Stimulated activated CD8-positive, alpha-beta memory T cell treated with anti-CD3 and anti-CD28 coated beads, Interleukin-12 subunit alpha, Interleukin-12 subunit beta, amount 100 ng/mL, for 24 hours (primary cell): ENCODE measurements at regions not wholly inside any gene's neighbourhood (a gene's known extent, or its start where the extent isn't known, plus 50 kb on each side); places are given as distances from the start of the nearest gene placed in this dataset.
"Not testable (repeated sequence)": the region's sequence is repeated elsewhere in the genome, so short reads cannot be mapped to it uniquely, and the experiment has no call there.

Experiments used
- DNase-seq: peaks from one replicate; pipeline ENCODE4 v3.0.0-alpha.2; 2020; ENCODE audit errors: extremely low read depth

DNA sequence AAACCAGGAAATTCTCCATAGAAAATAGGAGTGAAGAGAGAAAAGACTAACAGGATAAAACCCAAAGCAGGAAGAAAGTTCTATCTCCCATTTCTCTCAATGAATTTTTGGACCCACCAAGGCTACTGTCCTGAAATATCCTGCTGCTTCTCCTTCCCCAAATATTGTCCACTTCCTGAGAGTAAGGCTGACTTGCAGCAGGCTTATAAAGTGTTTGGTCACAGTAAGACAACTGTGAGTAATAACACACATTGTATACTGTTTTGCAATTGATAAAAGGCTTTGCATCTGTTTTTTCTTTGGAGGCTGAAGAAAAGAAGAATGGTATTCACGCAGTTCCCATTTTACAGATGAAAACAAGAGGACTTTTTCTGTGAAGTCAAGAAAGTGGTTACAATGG lies 52.8 kb downstream of the FOXD4L6 start:
- not testable (repeated sequence) for DNase-seq

DNA sequence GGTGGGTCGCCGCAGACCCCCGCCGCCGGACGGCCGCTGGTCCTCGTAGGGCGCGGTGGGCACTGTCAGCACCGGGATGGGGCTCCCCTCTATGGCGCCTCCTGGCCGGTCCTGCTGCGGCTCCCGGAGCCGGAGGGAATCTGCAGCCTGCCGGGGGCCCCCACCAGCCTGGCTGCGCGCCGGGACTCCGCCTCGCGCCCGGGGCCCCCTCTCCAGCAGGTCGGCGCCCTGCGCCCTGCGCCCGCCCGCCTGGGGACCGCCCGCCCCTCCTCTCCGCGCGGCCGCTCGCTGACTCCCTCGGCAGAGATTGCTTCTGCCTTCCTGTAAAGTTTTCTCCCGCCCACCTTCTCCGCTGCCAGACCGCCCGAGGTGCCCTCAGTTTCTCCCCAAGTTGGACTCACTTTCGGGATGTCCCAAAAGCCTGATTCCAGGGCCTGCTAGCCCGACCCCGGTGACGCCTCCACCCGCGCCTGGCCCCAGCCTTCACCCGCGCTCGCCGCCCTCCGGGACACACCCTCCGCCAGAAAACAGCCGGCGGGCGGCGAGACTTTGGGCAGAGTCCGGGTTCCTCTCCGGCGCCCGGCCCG lies 54.0 kb downstream of the FOXD4L6 start:
- DNase-seq: not testable (repeated sequence)

DNA sequence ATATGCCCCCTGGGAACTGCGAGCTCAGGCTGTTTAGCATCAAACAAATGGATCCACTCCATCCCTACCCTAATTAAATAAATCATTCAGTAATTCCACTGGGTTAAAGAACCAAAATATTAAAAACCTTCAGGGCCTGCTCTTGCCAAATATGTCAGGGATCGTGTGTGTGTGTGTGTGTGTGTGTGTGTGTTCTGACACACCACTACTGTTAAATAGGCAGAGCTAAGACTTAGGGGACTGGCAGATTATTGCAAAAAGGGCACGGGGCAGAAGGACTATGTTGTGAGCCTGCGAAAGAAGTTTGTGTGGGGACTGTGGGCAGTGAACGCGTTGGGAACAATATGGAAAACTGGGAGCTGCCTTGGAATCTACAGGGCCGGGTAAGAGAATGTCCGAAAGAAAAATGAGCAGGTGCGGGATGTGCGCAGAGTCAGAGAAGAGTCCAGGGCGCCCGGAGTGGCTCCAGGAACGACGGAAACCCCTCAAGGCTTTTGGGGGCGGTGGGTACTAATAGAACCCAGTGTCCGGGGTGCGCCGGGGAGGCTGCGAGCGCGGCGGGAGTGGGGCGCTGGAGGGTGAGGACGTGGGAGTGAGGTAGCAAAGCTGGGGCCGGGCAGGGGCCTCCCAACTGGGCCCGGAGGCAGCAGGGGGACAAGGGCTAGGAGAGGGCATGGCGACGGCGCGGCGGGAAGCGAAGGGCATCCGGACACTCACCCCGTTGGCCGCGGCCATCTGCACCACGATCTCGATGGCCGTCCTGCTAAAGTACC lies 54.8 kb downstream of the FOXD4L6 start:
- not testable (repeated sequence) for DNase-seq

DNA sequence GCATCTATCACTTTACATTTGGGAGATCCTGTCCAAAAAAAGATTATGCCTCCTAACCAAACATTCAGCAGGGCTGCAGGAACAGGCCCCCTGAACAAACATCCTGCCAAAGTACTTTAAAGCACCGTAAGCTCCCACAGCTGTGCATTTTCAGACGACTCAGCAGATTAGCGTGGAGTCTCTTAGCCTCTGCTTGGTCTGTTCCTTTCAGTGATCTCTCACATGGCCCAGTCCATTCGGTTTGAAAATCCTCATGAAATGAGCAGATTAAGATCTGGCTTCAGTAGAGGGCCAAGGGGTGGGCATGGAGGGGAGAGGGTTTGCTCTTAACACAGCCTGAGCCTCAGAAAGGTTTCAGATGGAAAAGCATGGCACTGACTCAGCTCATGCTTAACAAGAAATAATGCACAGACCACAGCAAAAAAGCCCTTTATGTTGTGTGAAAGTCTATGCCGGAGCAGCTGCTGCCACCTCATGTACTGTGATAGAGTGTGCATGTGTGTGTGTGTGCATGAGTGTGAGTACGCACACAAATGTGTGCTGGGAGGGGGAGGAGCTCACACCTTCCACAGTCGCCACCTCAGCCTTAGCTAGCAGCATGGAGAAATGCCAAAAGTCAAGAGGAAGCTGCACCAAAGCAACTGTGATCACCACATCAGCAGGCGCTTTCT lies 64.2 kb downstream of the FOXD4L6 start:
- DNase-seq: peak; percentile 1

DNA sequence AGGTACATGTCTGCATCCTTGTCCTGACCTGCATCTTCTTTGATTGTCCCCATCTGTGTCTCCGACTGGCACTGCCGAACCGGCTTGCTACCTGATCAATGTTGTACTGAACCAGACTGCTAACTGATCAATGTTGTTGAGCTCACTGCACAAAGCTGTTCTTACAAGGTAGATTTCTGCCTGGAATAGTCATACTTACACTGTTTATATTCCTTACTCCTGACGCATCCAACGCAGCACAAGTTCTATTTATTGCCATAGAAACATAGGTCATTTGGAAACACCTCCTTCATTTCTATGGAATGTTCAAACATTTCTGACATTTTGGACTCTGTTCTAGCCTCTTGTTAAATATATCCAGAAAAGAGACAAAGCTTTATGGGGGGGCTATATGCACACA lies 65.2 kb downstream of the FOXD4L6 start:
- not testable (repeated sequence) for DNase-seq

DNA sequence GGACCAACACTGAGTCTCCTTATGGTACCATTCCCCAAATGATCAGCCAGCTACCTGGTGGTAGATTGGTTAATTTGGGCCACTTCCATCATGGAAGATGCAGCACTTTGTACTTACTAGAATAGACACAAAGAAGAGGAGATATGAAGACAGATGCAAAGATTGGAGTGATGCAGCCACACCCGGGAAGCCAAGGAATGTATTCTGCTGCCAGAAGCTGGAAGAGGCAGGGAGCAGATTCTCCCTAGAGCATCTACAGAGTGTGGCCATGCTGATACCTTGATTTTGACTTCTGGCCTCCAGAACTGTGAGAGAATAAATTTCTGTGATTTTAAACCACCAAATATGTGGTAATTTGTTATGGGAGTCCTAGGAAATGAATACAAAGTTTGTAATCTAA lies 68.9 kb downstream of the FOXD4L6 start:
- not testable (repeated sequence) for DNase-seq

DNA sequence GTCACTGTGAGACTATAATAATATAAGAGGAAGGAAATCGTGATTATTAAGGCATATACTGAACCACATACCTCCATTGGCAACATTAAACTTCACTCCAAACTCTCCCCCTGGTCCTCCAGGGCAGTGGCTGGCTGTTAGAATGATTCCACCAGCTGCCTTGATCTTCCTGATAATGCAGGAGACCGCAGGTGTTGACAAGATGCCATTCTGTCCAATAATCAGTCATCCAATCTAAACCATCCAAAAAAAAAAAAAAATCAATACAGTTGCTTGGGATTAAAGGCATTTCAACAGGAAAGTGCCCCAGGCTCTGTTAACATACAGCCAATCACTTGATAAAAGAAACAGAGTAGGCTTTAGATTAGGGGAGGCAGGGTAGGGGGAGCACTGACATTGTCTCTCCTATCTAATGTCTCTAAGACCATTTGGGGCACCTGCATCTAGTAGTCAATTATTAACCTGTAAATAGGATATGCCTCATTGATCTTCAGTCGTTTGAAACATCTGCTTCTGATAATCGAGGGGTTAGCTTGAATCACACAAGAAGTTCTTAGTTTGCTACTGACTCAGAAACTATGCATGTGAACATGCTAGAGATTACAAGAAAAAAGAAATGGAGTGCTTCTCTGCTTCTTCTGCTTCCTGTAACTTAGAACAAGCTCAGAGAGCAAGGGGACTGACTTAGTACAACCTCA lies 74.7 kb downstream of the FOXD4L6 start:
- not testable (repeated sequence) for DNase-seq

DNA sequence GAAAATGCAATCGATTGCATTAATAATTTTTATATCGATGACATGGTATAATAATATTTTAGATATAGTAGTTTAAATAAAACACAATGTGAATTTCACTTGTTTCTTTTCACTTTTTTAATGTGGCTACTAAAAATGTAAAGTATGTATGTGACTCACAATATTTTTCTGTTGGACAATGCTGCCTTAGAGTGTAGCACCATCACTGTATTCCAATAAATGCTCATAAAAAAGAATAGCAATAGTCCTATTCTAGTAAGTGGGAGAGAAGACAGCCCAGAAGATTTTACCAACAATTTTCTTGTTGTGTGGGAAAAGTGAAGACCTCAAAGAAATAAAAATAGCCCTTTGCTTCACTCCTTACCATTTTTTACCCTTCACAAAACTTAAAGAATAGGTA lies 79.8 kb downstream of the FOXD4L6 start:
- DNase-seq: not testable (repeated sequence)

DNA sequence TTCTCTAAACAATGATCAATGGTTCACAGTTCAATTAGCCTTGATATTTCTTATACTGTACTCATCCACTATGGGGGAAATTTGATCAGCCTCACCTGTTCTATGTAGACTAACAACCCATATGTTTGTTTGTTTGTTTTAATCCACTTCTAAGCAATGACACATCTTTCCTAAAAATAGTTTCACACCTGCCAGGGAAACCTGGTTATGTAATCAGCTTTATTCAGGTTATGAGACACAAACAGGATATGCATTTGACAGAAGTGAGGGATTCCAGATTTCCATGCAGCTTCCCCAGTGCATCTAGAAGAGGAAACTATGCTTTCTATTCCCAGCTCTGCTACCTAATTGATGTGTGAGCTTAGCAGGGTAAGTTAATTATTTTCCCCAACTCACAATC lies 80.7 kb downstream of the FOXD4L6 start:
- DNase-seq: not testable (repeated sequence)

DNA sequence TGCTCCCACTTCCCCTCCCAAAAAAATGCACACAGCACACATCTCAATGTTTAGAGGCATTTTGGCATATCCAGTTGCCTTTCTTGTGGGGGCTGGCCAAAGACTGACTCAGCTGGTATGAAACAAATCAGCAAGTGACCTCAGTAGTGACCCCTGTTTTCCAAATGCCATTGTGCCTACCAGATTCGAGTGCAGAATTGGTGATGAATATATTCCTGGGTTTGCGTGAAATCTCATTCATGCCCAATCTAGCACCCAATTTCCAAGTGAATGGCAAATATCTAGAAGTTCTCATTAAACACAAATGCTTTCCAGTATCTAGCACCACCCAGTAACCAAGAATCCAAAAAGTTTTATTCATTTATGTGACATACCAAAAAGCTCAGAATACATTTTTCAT lies 83.6 kb downstream of the FOXD4L6 start:
- not testable (repeated sequence) for DNase-seq

DNA sequence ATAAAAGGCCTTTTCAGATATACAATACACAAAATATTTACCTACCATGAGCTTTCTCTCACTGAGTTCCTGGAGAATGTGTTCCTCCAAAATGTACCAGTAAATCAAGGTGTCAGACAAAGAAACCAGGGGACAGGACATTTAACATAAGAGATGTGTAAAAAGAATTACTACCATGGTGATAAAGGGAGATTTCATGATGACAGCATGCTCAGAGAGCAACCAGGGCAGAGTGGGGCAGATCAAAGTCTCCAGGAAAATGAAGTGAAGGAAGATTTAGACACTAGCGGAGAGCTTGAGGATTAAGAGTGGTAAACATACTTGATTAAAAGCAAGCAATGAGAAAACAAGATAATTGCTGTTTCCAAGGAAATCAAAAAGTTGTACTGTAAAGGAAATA lies 85.0 kb downstream of the FOXD4L6 start:
- not testable (repeated sequence) for DNase-seq

DNA sequence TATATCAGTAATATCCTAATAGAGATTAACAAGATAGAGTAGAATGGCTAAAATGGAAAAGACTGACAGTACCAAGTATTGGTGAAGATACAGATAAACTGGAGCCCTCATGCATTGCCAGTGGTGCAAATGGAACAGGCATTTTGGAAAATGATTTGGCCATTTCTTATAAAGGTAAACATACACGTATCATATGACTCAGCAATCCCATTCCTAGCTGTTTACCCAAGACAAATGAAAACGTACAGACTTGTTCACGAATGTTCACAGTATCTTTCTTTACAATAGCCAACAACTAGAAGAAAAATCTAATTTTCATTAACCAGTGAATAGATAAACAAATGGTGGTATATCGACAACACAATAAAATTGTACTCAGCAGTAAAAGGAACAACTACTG lies 86.4 kb downstream of the FOXD4L6 start:
- DNase-seq: not testable (repeated sequence)

DNA sequence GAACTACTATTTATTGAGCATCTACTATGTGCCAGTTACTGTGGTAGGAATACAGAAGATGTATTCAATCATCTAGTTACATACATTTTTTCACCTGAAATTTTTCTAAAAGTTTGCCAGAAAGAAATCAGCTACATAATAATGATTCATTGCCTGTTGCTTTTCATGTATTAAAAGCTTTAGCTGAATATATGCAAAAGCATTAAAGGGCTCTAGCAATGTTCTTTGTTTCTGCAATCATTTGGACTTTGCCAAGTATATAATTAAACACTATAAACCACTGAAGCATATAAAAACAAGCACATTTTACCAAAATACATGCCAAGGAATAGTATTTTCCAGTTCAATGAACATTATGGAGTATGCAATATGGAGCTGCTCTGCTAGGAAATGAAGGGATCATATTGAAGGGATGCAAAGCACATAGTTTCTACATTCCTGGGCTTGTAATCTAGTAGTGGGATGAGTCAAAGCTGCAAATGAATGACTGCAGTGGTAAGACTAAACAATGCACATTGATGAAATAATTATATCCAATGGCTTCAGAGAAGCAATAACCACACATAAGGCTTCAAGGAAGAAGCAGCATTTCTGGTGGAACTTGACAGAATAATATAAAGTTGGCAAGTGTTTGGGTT lies 87.7 kb downstream of the FOXD4L6 start:
- not testable (repeated sequence) for DNase-seq

DNA sequence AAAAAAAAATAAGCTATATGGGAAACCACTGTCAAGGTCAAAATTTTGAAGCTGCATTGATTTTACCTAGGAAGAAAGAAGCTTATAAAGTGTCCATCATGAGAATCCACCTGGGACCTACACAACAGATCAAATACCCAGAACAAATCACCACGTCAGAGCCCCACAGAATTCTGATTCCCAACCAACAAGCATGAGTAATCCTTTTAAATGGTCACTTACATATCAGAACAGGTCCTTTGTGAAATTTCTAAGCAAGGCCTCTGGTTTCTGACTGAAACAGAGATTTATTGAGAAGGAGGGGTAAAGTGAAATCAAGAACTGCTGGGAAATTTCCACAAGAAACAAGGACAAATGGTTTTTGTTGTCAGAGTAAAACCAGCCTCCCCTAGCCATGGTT lies 93.2 kb downstream of the FOXD4L6 start:
- DNase-seq: not testable (repeated sequence)

DNA sequence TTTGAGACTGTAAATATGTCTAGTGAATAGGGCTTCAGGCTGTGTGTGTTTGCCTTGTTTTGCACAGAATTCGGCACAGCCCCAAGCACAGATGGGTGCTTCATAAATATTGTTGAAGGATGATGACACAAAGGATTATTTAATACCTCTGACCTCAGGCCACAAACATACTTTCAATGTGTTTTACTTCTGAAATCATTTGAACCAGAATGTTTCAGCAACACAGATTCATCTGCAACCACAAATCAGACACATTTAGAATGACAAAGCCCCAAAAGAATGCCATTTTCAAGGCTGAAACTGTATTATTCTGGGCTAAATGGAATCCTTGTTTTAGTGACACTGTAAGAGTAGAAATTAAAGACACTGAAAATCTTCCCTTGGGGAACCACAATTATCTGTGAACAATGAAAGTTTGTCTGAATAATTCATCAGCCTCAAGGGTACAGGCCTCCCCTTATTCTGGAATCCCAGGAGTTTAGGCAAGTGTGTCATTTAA lies 93.7 kb downstream of the FOXD4L6 start:
- DNase-seq: not testable (repeated sequence)

DNA sequence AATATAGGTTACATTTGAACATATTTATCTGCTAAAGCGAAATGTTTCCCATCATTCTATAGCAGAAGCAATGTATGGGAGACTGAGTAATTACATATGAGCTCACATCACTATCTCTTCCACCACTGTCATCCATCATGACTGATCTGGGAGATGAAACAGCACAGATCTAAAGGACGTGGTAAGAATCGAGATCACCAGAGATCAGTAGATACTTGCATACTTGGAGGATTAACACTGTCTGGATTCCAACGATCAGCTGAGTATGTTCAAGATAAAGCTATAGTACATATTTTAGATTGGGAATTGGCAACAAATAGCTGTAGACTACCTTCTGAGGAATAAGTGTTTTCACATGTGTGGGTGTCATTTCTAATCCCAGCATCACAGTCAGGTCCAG lies 94.6 kb downstream of the FOXD4L6 start:
- not testable (repeated sequence) for DNase-seq

DNA sequence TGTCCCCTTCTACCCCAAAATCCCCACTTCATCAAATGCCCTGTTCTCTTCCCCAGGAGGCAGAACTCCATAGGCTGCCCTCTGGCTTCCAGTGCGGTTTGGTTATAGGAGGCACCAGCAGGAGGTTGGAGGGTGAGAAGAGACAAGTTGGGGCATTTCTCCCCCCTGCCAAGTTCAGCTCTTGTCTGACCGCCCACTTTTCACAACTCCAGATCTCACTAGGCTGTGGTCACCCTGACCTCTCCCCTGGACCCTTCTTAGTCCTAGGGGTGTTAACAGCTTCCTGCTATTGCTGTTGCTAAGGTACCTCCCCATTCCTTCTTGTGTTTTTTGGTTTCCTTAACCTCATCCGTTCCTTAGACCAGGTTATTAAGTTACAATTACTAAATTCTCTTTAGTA lies 95.1 kb downstream of the FOXD4L6 start:
- DNase-seq: not testable (repeated sequence)

DNA sequence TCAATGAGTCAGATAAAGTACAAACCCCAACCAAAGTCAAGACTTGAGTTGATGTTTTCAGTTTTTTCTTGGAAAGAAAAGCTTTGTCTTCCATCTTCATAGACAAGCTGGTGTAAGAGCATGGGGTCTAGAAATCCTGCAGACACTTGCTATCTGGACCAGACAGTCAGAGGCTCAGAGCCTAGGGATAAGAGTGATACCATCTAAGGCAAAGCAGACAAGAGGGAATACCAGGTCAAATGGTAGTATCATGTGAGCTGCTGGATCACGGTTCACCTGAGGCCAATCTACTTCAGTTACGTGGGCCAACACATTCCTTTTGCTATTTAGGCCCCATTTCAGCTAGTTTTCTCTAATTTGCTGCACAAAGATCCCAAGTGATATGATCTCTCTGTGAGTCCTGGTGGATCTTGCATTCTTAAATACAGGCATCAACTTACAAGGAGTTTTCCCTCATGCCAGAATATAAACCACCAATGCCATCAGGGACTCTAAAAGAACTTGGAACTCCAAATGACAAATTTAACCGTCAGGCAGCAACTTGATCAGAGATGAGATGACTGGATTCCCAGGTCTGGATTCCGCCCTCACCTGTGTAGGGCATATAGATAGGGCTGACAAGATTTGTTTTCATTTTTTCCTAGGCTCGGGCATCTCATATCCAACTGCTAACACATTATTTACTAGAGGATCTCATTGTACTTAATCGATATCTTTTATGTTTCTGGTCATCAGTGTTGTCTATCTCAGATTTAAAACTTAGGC lies 101.4 kb downstream of the FOXD4L6 start:
- DNase-seq: not testable (repeated sequence)

DNA sequence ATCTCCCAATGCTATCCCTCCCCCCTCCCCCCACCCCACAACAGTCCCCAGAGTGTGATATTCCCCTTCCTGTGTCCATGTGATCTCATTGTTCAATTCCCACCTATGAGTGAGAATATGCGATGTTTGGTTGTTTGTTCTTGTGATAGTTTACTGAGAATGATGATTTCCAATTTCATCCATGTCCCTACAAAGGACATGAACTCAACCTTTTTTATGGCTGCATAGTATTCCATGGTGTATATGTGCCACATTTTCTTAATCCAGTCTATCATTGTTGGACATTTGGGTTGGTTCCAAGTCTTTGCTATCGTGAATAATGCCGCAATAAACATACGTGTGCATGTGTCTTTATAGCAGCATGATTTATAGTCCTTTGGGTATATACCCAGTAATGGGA lies 106.1 kb downstream of the FOXD4L6 start:
- not testable (repeated sequence) for DNase-seq

DNA sequence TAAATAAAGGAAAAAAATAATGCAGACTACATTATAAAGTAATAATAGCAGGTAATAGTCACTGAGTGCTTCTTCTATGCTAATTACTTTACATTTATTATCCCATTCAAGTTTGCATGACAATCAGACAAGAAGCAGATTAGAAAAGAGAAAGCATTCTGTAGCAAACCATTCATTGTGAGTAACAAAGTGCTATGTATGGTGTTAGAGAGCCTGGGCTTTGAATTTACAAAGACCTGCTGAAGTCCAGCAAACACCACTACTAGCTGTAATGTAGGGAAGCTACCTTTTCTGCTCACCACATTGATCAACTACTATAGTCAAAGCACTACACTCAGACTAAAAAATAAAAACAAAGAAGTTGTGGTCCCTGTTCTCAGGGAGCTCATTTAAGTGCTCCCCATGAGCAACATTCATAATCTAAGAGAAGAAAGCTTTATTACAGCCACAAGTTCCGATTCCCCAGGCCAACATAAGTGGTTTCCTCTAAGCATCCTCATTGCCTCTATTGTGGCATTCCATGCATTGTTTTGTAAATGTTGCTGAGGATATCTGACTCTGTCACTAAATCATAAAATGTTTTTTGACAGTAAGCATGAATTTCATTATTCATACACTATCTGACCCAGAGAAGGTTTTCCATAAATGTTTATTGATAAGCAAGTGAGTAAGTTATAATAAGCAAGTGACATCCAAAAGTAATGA lies 108.5 kb downstream of the FOXD4L6 start:
- not testable (repeated sequence) for DNase-seq
